B cell (primary cell): ENCODE measurements at regions not wholly inside any gene's neighbourhood (a gene's known extent, or its start where the extent isn't known, plus 50 kb on each side); places are given as distances from the start of the nearest gene placed in this dataset.

Experiments used
- CTCF ChIP-seq: fragments of 200-600 bp; IDR thresholded peaks from one replicate; pipeline ENCODE4 v1.8.0; 2022; ENCODE audit warnings: antibody characterized with exemption, mild to moderate bottlenecking
- EZH2 ChIP-seq: IDR thresholded peaks from 2 replicates; pipeline ENCODE4 v1.6.1; 2012; ENCODE audit warnings: borderline replicate concordance, low read depth, mild to moderate bottlenecking, moderate library complexity, low read length; ENCODE audit not compliant: insufficient read depth, poor library complexity, severe bottlenecking

- no peak for TF ChIP-seq CTCF
- no peak for TF ChIP-seq EZH2
These were observed 84.2 kb upstream of the ASAP2 start for GRCh38 chr2:9122367-9122766.
